ENCODE measurements at regions not wholly inside any gene's neighbourhood (a gene's known extent, or its start where the extent isn't known, plus 50 kb on each side); places are given as distances from the start of the nearest gene placed in this dataset.

DNA sequence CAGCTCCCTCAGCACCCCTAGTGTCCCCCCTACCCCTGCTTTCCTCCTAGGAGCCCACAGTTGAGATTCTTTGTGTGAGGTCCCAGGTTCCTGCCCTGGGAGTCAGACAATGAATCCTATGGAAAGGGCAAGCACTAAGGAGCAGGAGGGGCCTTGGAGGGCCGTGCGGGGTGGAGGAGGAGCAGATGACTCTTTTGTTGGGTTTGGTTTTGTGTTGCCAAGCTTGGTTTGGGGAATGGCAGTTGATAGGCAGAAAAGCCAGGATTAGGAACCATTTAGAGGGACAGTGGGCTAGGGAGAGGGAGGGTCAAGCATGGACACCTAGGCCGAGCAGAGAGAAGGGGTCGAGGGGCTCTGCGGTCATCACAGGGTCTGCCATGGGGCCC lies 61.6 kb upstream of the SPTLC1 start:
- no peak for DNase-seq (ENCODE audit: low read depth in 2 of 2)
- peaks cover 4% of the 10 kb centered on the region for H3K27me3 ChIP-seq (ENCODE audit: control insufficient read depth, insufficient read depth, low read length)
- no peak overlapping the region for H3K4me3 ChIP-seq (replicated peaks in 1 of 4; ENCODE audit: control extremely low read depth in 1 of 4, insufficient read depth in 1 of 4, low read depth in 3 of 4, low read length in 4 of 4)
- no peaks in the 10 kb centered on the region for H3K79me2 ChIP-seq (ENCODE audit: control insufficient read depth, insufficient read depth, low read length)
- H3K9me3 ChIP-seq (ENCODE audit: control insufficient read depth, insufficient read depth, low read depth, low read length) = no peaks in the 10 kb centered on the region
- no peak overlapping the region for H3K4me2 ChIP-seq (ENCODE audit: extremely low read depth, insufficient read depth, low read length)
- no peak overlapping the region for H3K27ac ChIP-seq (ENCODE audit: insufficient read depth, low read length)
- no peak overlapping the region for H2AFZ ChIP-seq (ENCODE audit: low read length)
- H3K9ac ChIP-seq (ENCODE audit: insufficient read depth, low read length) = no peak overlapping the region
- H3K36me3 ChIP-seq (ENCODE audit: control insufficient read depth, insufficient read depth, low read length) = no peaks in the 10 kb centered on the region
- no peaks in the 10 kb centered on the region for H4K20me1 ChIP-seq (ENCODE audit: control insufficient read depth, extremely low read depth, insufficient read depth, low read length)
- peaks cover 10% of the 10 kb centered on the region for H3K4me1 ChIP-seq (ENCODE audit: control insufficient read depth, extremely low read depth, insufficient read depth, low read length)
- TF ChIP-seq EZH2 (IDR thresholded peaks at IDR 0.05; ENCODE audit: low read length, missing control alignments) (no peak), CTCF (conservative IDR thresholded peaks at IDR 0.05 in 1 of 2, IDR thresholded peaks at IDR 0.05 in 1 of 2; ENCODE audit: low read depth in 1 of 2, low read length in 2 of 2) (no peak)

GRCh38 chr9:92176068-92176799 lies 61.0 kb upstream of the SPTLC1 start:
- no peak for DNase-seq (ENCODE audit: low read depth in 2 of 2)

GRCh38 chr9:92175441-92175840 lies 60.2 kb upstream of the SPTLC1 start:
- Histone ChIP-seq H3K36me3 (ENCODE audit: control insufficient read depth, insufficient read depth, low read length) (no peaks in the 10 kb centered on the region), H3K27me3 (ENCODE audit: control insufficient read depth, insufficient read depth, low read length) (peaks cover 4% of the 10 kb centered on the region), H4K20me1 (ENCODE audit: control insufficient read depth, extremely low read depth, insufficient read depth, low read length) (no peaks in the 10 kb centered on the region), H3K4me3 (replicated peaks in 1 of 4; ENCODE audit: control extremely low read depth in 1 of 4, insufficient read depth in 1 of 4, low read depth in 3 of 4, low read length in 4 of 4) (no peak overlapping the region), H3K27ac (ENCODE audit: insufficient read depth, low read length) (no peak overlapping the region), H3K4me1 (ENCODE audit: control insufficient read depth, extremely low read depth, insufficient read depth, low read length) (peaks cover under 1% of the 10 kb centered on the region), H3K4me2 (ENCODE audit: extremely low read depth, insufficient read depth, low read length) (no peak overlapping the region), H3K79me2 (ENCODE audit: control insufficient read depth, insufficient read depth, low read length) (no peaks in the 10 kb centered on the region), H3K9me3 (ENCODE audit: control insufficient read depth, insufficient read depth, low read depth, low read length) (no peaks in the 10 kb centered on the region), H2AFZ (ENCODE audit: low read length) (no peak overlapping the region), H3K9ac (ENCODE audit: insufficient read depth, low read length) (no peak overlapping the region)
- no peak for DNase-seq (ENCODE audit: low read depth in 2 of 2)
- TF ChIP-seq EZH2 (IDR thresholded peaks at IDR 0.05; ENCODE audit: low read length, missing control alignments) = no peak
- TF ChIP-seq CTCF (conservative IDR thresholded peaks at IDR 0.05 in 1 of 2, IDR thresholded peaks at IDR 0.05 in 1 of 2; ENCODE audit: low read depth in 1 of 2, low read length in 2 of 2) = no peak

More at GRCh38 chr9:92176068-92176799, 61.0 kb upstream of the SPTLC1 start:
- H3K27me3 ChIP-seq (ENCODE audit: control insufficient read depth, insufficient read depth, low read length) = peaks cover 4% of the 10 kb centered on the region
- H3K9me3 ChIP-seq (ENCODE audit: control insufficient read depth, insufficient read depth, low read depth, low read length) = no peaks in the 10 kb centered on the region
- no peak overlapping the region for H3K9ac ChIP-seq (ENCODE audit: insufficient read depth, low read length)
- H3K4me3 ChIP-seq (replicated peaks in 1 of 4; ENCODE audit: control extremely low read depth in 1 of 4, insufficient read depth in 1 of 4, low read depth in 3 of 4, low read length in 4 of 4) = no peak overlapping the region
- H2AFZ ChIP-seq (ENCODE audit: low read length) = no peak overlapping the region
- H3K4me2 ChIP-seq (ENCODE audit: extremely low read depth, insufficient read depth, low read length) = no peak overlapping the region
- H3K36me3 ChIP-seq (ENCODE audit: control insufficient read depth, insufficient read depth, low read length) = no peaks in the 10 kb centered on the region
- no peak overlapping the region for H3K27ac ChIP-seq (ENCODE audit: insufficient read depth, low read length)
- no peaks in the 10 kb centered on the region for H3K79me2 ChIP-seq (ENCODE audit: control insufficient read depth, insufficient read depth, low read length)
- no peaks in the 10 kb centered on the region for H4K20me1 ChIP-seq (ENCODE audit: control insufficient read depth, extremely low read depth, insufficient read depth, low read length)
- peaks cover 8% of the 10 kb centered on the region for H3K4me1 ChIP-seq (ENCODE audit: control insufficient read depth, extremely low read depth, insufficient read depth, low read length)
- TF ChIP-seq EZH2 (IDR thresholded peaks at IDR 0.05; ENCODE audit: low read length, missing control alignments) (no peak), CTCF (conservative IDR thresholded peaks at IDR 0.05 in 1 of 2, IDR thresholded peaks at IDR 0.05 in 1 of 2; ENCODE audit: low read depth in 1 of 2, low read length in 2 of 2) (peak; percentile 17 to 35)

Measured in fibroblast of lung (primary cell).